Liver (tissue), 8 donors: ENCODE measurements at regions not wholly inside any gene's neighbourhood (a gene's known extent, or its start where the extent isn't known, plus 50 kb on each side); places are given as distances from the start of the nearest gene placed in this dataset.

Experiments
- DNase-seq: peaks from one replicate; pipeline ENCODE4 v3.0.0-alpha.2; 2017; ENCODE audit warnings: low spot score
- H3K27ac ChIP-seq, 2 donors: one replicate each; pipeline ENCODE4 v1.7.0; 2013; ENCODE audit warnings: inconsistent platforms in 2 of 2, low read length in 2 of 2, control low read depth in 1 of 2, low read depth in 1 of 2, mild to moderate bottlenecking in 1 of 2
- H3K27me3 ChIP-seq, 4 donors: one replicate each; pipeline versions ENCODE4 v1.6.1 to v1.7.0; 2013; ENCODE audit warnings: low read length in 3 of 4, inconsistent platforms in 1 of 4, mild to moderate bottlenecking in 1 of 4, moderate library complexity in 1 of 4; ENCODE audit not compliant: control insufficient read depth in 4 of 4, insufficient read depth in 4 of 4
- H3K36me3 ChIP-seq, 4 donors: one replicate each; pipeline versions ENCODE4 v1.6.1 to v1.7.0; 2013; ENCODE audit warnings: low read length in 3 of 4, mild to moderate bottlenecking in 3 of 4, low read depth in 1 of 4, moderate library complexity in 1 of 4; ENCODE audit not compliant: control insufficient read depth in 4 of 4, insufficient read depth in 3 of 4
- H3K4me1 ChIP-seq, 4 donors: one replicate each; pipeline versions ENCODE4 v1.6.1 to v1.7.0; 2013; ENCODE audit warnings: low read length in 3 of 4, mild to moderate bottlenecking in 3 of 4, moderate library complexity in 1 of 4; ENCODE audit not compliant: control insufficient read depth in 4 of 4, insufficient read depth in 4 of 4
- H3K4me3 ChIP-seq, 3 donors: one replicate each; pipeline versions ENCODE4 v1.6.1 to v1.7.0; 2013; ENCODE audit warnings: low read length in 3 of 3, control low read depth in 1 of 3, low read depth in 1 of 3, mild to moderate bottlenecking in 1 of 3
- H3K9ac ChIP-seq, 2 donors: one replicate each; pipeline ENCODE4 v1.7.0; 2013; ENCODE audit warnings: low read length in 2 of 2, mild to moderate bottlenecking in 2 of 2, moderate library complexity in 2 of 2, control low read depth in 1 of 2, low read depth in 1 of 2
- H3K9me3 ChIP-seq, 4 donors: one replicate each; pipeline versions ENCODE4 v1.6.1 to v1.7.0; 2013; ENCODE audit warnings: low read length in 3 of 4; ENCODE audit not compliant: control insufficient read depth in 4 of 4
- EGR1 ChIP-seq, 2 donors: IDR thresholded peaks; 2 replicates each; pipeline ENCODE4 v1.6.1; 2016 to 2018; ENCODE audit warnings: antibody characterized with exemption in 2 of 2, low read depth in 2 of 2
- FOXA1 ChIP-seq: IDR thresholded peaks from 2 replicates; pipeline ENCODE4 v1.6.1; 2016; ENCODE audit warnings: antibody characterized with exemption
- FOXA2 ChIP-seq: IDR thresholded peaks from 2 replicates; pipeline ENCODE4 v1.6.1; 2016; ENCODE audit warnings: antibody characterized with exemption
- GABPA ChIP-seq, 2 donors: IDR thresholded peaks in 1 of 2; conservative IDR thresholded peaks in 1 of 2; 2 replicates each; pipeline ENCODE4 v1.6.1; 2016; ENCODE audit warnings: antibody characterized with exemption in 2 of 2, mild to moderate bottlenecking in 1 of 2, moderate library complexity in 1 of 2
- HNF4A ChIP-seq, 2 donors: conservative IDR thresholded peaks; 2 replicates each; pipeline ENCODE4 v1.6.1; 2016; ENCODE audit warnings: antibody characterized with exemption in 2 of 2, mild to moderate bottlenecking in 2 of 2
- HNF4G ChIP-seq: IDR thresholded peaks from 2 replicates; pipeline ENCODE4 v1.6.1; 2016; ENCODE audit warnings: antibody characterized with exemption
- JUND ChIP-seq, 2 donors: IDR thresholded peaks; 2 replicates each; pipeline ENCODE4 v1.6.1; 2016; ENCODE audit warnings: antibody characterized with exemption in 2 of 2
- NR2F2 ChIP-seq: IDR thresholded peaks from 2 replicates; pipeline ENCODE4 v1.6.1; 2016; ENCODE audit warnings: antibody characterized with exemption
- RAD21 ChIP-seq, 2 donors: IDR thresholded peaks; 2 replicates each; pipeline ENCODE4 v1.6.1; 2016; ENCODE audit warnings: antibody characterized with exemption in 2 of 2, mild to moderate bottlenecking in 2 of 2
- RXRA ChIP-seq, 2 donors: IDR thresholded peaks; 2 replicates each; pipeline ENCODE4 v1.6.1; 2017 to 2018; ENCODE audit warnings: antibody characterized with exemption in 2 of 2, mild to moderate bottlenecking in 1 of 2
- SP1 ChIP-seq: IDR thresholded peaks from 2 replicates; pipeline ENCODE4 v1.6.1; 2018; ENCODE audit warnings: antibody characterized with exemption, mild to moderate bottlenecking
- TAF1 ChIP-seq: conservative IDR thresholded peaks from 2 replicates; pipeline ENCODE4 v1.6.1; 2016; ENCODE audit warnings: antibody characterized with exemption, mild to moderate bottlenecking
- YY1 ChIP-seq: IDR thresholded peaks from 2 replicates; pipeline ENCODE4 v1.6.1; 2016; ENCODE audit warnings: antibody characterized with exemption, mild to moderate bottlenecking
- WGBS: extraction: QIAGEN DNeasy Blood & Tissue Kit; methylation state at CpG from one replicate; pipeline ENCODE4 v1.1.7; 2013; 5-methylcytosine and 5-hydroxymethylcytosine counted together
- TF ChIP-seq, protein P1 (sequence below): IDR thresholded peaks from 2 replicates; pipeline ENCODE4 v1.6.1; 2016; ENCODE audit warnings: antibody characterized with exemption
- TF ChIP-seq, protein P2 (sequence below): fragments of 150-350 bp; IDR thresholded peaks from 2 replicates; pipeline ENCODE4 v1.5.1; 2017; ENCODE audit warnings: improper control_type of control experiment, low read depth, low read length; ENCODE audit not compliant: missing input control
- TF ChIP-seq, protein P3 (sequence below): IDR thresholded peaks from 2 replicates; pipeline ENCODE4 v1.6.1; 2016; ENCODE audit warnings: antibody characterized with exemption
- TF ChIP-seq, protein P4 (sequence below): IDR thresholded peaks from 2 replicates; pipeline ENCODE4 v1.6.1; 2016; ENCODE audit warnings: antibody characterized with exemption, mild to moderate bottlenecking
- donor health status: healthy.
- donor health status: healthy.
- donor health status: healthy.
- donor health status: healthy.
- donor health status: healthy.

DNA sequence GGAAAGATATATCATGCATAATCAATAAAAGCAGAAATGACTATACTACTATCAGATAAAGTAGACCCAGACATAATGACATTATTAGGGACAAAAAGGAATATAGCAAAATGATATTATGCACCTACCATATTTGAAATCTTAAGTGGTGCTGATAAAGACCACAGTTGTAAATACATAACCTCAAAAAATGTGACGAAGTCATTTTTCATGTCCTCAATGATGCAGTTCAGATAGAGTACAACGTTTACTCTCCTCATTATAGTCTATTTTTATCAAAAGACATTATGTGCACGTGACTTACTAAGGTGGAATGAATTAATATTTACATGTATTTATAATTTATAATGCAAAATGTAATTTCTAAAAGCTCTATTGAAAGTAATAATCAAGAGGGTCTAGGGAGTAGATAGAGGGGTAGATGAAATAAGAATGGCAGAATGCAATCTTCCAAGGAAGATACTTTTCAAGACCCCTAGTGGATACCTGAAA lies 61.7 kb upstream of the TNFSF4 start:
- H3K4me3 ChIP-seq = no peak overlapping the region
- no peaks in the 10 kb centered on the region for H3K4me1 ChIP-seq
- DNase-seq = no peak
- no peaks in the 10 kb centered on the region for H3K27me3 ChIP-seq
- no peaks in the 10 kb centered on the region for H3K9me3 ChIP-seq
- no peak for TF ChIP-seq RAD21 (IDR thresholded peaks at IDR 0.05)
- no peak for TF ChIP-seq GABPA (IDR thresholded peaks at IDR 0.05 in 1 of 2, conservative IDR thresholded peaks at IDR 0.05 in 1 of 2)
- no peak for TF ChIP-seq FOXA2
- TF ChIP-seq HNF4A (conservative IDR thresholded peaks at IDR 0.05) = no peak
- no peak for TF ChIP-seq NR2F2
- no peak for TF ChIP-seq TAF1
- TF ChIP-seq HNF4G = no peak
- no peak overlapping the region for H3K27ac ChIP-seq
- no peaks in the 10 kb centered on the region for H3K36me3 ChIP-seq
- H3K9ac ChIP-seq = no peak overlapping the region
- WGBS = 85% methylated on average over 3 of the region's 3 CpGs

DNA sequence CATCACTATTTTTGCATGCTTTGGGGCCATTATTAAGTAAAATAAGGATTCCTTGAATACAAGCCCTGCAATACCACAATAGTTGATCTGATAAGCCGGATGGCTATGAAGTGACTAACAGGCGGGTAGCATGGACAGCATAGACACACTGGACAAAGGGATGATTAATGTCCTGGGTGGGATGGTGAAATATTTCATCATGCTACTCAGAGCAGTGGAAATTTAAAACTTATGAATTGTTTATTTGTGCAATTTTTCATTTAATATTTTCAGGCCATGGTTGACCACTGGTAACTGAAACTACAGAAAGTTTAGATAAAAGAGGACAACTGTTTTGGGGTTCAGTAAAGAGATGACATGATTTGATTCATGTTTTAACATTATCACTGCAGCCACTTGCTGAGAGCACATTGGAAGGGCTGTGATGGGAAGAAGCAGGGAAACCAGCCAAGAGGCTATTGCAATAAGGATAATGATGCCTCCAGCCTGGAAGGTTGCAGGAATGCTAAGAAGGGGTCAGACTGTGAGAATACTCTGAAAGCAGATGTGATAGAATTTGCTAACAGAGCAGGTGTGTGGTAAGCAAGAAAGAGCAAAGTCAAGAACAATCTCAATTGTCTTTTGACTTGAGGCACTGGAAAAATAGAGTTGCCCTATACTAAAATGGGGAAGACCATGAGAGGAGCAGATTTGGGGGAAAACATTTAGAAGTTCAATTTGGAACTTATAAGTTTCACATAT lies 62.5 kb upstream of the TNFSF4 start:
- TF ChIP-seq, protein P1, sequence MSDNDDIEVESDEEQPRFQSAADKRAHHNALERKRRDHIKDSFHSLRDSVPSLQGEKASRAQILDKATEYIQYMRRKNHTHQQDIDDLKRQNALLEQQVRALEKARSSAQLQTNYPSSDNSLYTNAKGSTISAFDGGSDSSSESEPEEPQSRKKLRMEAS = no peak
- TF ChIP-seq EGR1 (IDR thresholded peaks at IDR 0.05; ENCODE audit: low read depth in 2 of 2) = no peak
- TF ChIP-seq SP1 = no peak
- TF ChIP-seq, protein P2, sequence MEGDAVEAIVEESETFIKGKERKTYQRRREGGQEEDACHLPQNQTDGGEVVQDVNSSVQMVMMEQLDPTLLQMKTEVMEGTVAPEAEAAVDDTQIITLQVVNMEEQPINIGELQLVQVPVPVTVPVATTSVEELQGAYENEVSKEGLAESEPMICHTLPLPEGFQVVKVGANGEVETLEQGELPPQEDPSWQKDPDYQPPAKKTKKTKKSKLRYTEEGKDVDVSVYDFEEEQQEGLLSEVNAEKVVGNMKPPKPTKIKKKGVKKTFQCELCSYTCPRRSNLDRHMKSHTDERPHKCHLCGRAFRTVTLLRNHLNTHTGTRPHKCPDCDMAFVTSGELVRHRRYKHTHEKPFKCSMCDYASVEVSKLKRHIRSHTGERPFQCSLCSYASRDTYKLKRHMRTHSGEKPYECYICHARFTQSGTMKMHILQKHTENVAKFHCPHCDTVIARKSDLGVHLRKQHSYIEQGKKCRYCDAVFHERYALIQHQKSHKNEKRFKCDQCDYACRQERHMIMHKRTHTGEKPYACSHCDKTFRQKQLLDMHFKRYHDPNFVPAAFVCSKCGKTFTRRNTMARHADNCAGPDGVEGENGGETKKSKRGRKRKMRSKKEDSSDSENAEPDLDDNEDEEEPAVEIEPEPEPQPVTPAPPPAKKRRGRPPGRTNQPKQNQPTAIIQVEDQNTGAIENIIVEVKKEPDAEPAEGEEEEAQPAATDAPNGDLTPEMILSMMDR = no peak
- TF ChIP-seq TAF1 = no peak
- no peak for TF ChIP-seq RAD21 (IDR thresholded peaks at IDR 0.05)
- no peak for TF ChIP-seq HNF4A (conservative IDR thresholded peaks at IDR 0.05)
- no peak for TF ChIP-seq RXRA (IDR thresholded peaks at IDR 0.05)
- TF ChIP-seq NR2F2 = no peak
- TF ChIP-seq GABPA (IDR thresholded peaks at IDR 0.05 in 1 of 2, conservative IDR thresholded peaks at IDR 0.05 in 1 of 2) = no peak
- no peaks in the 10 kb centered on the region for H3K36me3 ChIP-seq
- H3K4me1 ChIP-seq = no peaks in the 10 kb centered on the region
- 94% methylated on average over 2 of the region's 2 CpGs for WGBS
- H3K9me3 ChIP-seq = no peaks in the 10 kb centered on the region
- no peak overlapping the region for H3K9ac ChIP-seq
- H3K27me3 ChIP-seq = no peaks in the 10 kb centered on the region
- DNase-seq = no peak
- H3K27ac ChIP-seq = no peak overlapping the region
- H3K4me3 ChIP-seq = no peak overlapping the region

DNA sequence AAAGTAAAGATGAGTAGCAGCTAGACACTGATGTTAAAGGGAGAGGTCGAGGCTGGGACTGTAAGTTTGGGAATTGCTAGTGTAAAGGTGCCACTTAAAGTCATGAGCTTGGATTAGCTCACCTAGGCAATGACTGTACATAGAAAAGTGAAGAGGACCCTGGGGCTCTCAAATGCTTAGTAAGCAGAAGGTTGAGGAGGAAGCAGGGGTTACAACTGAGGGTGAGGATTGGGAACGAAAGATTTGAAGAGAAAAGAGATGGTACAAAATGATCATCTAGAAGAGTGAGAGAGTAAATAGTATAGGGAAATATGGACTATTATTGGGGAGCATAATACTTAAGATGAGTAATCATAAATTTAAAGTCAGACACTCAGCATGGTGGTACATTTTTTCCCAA lies 63.1 kb upstream of the TNFSF4 start:
- DNase-seq = no peak
- Histone ChIP-seq H3K27me3 (no peaks in the 10 kb centered on the region), H3K9ac (no peak overlapping the region), H3K4me3 (no peak overlapping the region), H3K36me3 (no peaks in the 10 kb centered on the region), H3K27ac (no peak overlapping the region), H3K9me3 (no peaks in the 10 kb centered on the region), H3K4me1 (no peaks in the 10 kb centered on the region)
- 88% methylated on average over 2 of the region's 2 CpGs for WGBS
- TF ChIP-seq YY1 = no peak
- TF ChIP-seq, protein P3, sequence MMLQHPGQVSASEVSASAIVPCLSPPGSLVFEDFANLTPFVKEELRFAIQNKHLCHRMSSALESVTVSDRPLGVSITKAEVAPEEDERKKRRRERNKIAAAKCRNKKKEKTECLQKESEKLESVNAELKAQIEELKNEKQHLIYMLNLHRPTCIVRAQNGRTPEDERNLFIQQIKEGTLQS = no peak
- TF ChIP-seq, protein P2 = no peak
- TF ChIP-seq TAF1 = no peak
- TF ChIP-seq FOXA1 = no peak
- TF ChIP-seq RXRA (IDR thresholded peaks at IDR 0.05) = no peak
- TF ChIP-seq, protein P4, sequence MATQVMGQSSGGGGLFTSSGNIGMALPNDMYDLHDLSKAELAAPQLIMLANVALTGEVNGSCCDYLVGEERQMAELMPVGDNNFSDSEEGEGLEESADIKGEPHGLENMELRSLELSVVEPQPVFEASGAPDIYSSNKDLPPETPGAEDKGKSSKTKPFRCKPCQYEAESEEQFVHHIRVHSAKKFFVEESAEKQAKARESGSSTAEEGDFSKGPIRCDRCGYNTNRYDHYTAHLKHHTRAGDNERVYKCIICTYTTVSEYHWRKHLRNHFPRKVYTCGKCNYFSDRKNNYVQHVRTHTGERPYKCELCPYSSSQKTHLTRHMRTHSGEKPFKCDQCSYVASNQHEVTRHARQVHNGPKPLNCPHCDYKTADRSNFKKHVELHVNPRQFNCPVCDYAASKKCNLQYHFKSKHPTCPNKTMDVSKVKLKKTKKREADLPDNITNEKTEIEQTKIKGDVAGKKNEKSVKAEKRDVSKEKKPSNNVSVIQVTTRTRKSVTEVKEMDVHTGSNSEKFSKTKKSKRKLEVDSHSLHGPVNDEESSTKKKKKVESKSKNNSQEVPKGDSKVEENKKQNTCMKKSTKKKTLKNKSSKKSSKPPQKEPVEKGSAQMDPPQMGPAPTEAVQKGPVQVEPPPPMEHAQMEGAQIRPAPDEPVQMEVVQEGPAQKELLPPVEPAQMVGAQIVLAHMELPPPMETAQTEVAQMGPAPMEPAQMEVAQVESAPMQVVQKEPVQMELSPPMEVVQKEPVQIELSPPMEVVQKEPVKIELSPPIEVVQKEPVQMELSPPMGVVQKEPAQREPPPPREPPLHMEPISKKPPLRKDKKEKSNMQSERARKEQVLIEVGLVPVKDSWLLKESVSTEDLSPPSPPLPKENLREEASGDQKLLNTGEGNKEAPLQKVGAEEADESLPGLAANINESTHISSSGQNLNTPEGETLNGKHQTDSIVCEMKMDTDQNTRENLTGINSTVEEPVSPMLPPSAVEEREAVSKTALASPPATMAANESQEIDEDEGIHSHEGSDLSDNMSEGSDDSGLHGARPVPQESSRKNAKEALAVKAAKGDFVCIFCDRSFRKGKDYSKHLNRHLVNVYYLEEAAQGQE = no peak
- no peak for TF ChIP-seq JUND (IDR thresholded peaks at IDR 0.05)
- TF ChIP-seq, protein P1 = no peak
- TF ChIP-seq RAD21 (IDR thresholded peaks at IDR 0.05) = no peak
- no peak for TF ChIP-seq EGR1 (IDR thresholded peaks at IDR 0.05; ENCODE audit: low read depth in 2 of 2)
